ENCODE measurements at regions not wholly inside any gene's neighbourhood (a gene's known extent, or its start where the extent isn't known, plus 50 kb on each side); places are given as distances from the start of the nearest gene placed in this dataset.

DNA sequence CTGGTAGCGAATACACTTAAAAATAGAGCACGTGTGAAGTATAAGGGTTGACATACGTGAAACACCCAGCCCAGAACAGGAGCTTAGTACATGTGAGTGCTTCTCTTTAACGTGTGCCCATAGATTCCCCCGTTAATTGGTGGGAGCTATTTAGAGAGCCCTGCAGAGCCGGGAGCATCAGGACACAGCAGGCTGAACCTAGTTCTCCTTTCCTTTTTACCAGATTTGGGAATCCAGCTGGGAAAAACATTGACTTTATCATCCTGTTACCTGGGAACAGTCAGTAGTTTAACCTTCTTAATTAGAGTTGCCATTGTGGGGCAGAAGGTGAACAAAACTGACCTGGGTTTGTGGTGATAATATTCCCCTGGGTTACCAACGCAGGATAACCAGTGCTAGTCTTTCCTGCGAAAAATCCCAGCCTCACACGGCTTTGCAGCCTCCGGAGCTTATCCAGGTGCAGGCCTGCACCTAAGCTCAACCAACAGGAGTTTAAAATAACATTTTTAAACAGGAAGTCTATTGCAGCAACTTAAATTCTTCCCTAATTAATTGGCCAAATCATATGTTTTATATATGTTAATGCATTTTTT is 78.1 kb upstream of the SPTBN1 start:
- Histone ChIP-seq H4K20me1 (ENCODE audit: control insufficient read depth, insufficient read depth, insufficient read length) (no peaks in the 10 kb centered on the region), H3K9ac (ENCODE audit: extremely low read depth, insufficient read length, low read length) (no peak overlapping the region), H2BK12ac (ENCODE audit: insufficient read length, low read depth, low read length) (no peak overlapping the region), H3T11ph (ENCODE audit: low read length) (no peak overlapping the region), H2BK120ac (ENCODE audit: low read depth, low read length, poor library complexity, severe bottlenecking) (no peak overlapping the region), H4K8ac (replicated peaks; ENCODE audit: insufficient read length, low read depth, low read length) (no peak overlapping the region), H3K18ac (ENCODE audit: insufficient read length, low read depth, low read length) (no peak overlapping the region), H3K4ac (ENCODE audit: low read depth, low read length) (no peak overlapping the region), H3K14ac (ENCODE audit: insufficient read depth, low read length) (no peak overlapping the region), H3K56ac (ENCODE audit: insufficient read length, low read depth, low read length) (no peak overlapping the region), H4K5ac (ENCODE audit: insufficient read length, low read depth, low read length) (no peak overlapping the region), H3K27ac (ENCODE audit: insufficient read length, low read depth, low read length) (no peak overlapping the region), H3K79me1 (ENCODE audit: insufficient read depth, low read depth, low read length, poor library complexity, severe bottlenecking) (no peaks in the 10 kb centered on the region), H4K91ac (ENCODE audit: insufficient read length, low read depth, low read length) (no peak overlapping the region), H2BK15ac (ENCODE audit: low read depth, low read length) (no peak overlapping the region), H2AK5ac (ENCODE audit: insufficient read length, low read length) (no peak overlapping the region), H2BK5ac (ENCODE audit: insufficient read length, low read length) (no peak overlapping the region), H3K4me1 (ENCODE audit: insufficient read depth, low read length) (no peaks in the 10 kb centered on the region; the same call in 1 of the 2 replicates), H3K23me2 (ENCODE audit: insufficient read length, low read depth, low read length, poor library complexity, severe bottlenecking) (no peaks in the 10 kb centered on the region), H3K23ac (ENCODE audit: insufficient read length, low read depth, low read length) (no peak overlapping the region), H3K4me2 (ENCODE audit: insufficient read depth, insufficient read length, low read length) (no peak overlapping the region), H3K79me2 (ENCODE audit: insufficient read depth, low read length) (no peaks in the 10 kb centered on the region), H2AFZ (ENCODE audit: low read length) (no peak overlapping the region), H2BK20ac (ENCODE audit: low read depth, low read length, poor library complexity, severe bottlenecking) (no peak overlapping the region), H3K9me3 (ENCODE audit: control insufficient read depth, low read depth, low read length) (no peaks in the 10 kb centered on the region), H3K27me3 (ENCODE audit: insufficient read depth, low read length) (no peaks in the 10 kb centered on the region)
- H3K4me1 Mint-ChIP-seq: peaks cover 12 to 32% of the 10 kb centered on the region in 2 experiments
- no CpG with 5 or more reads among the region's 10 CpGs for WGBS (ENCODE audit: extremely low coverage, insufficient read length, low lambda C conversion rate)
- H3K36me3 Mint-ChIP-seq (ENCODE audit: insufficient read depth in 1 of 3, low read depth in 3 of 3): no peaks in the 10 kb centered on the region
- TF ChIP-seq CTCF (conservative IDR thresholded peaks at IDR 0.05): no peak
- no peak overlapping the region for H3K27ac Mint-ChIP-seq
- no peaks in the 10 kb centered on the region for H3K9me3 Mint-ChIP-seq
- H3K27me3 Mint-ChIP-seq (ENCODE audit: low read depth): peaks cover 2% of the 10 kb centered on the region; the same call in 1 of the 2 replicates
- no peak for DNase-seq
- no peak overlapping the region for H3K4me3 Mint-ChIP-seq

All from H9 (cell line).